HL-60 (cell line): ENCODE measurements at regions not wholly inside any gene's neighbourhood (a gene's known extent, or its start where the extent isn't known, plus 50 kb on each side); places are given as distances from the start of the nearest gene placed in this dataset.

Source experiments
- CTCF ChIP-seq: IDR thresholded peaks from one replicate; pipeline ENCODE4 v1.5.1; 2011; ENCODE audit warnings: low read length, control low read depth, inconsistent platforms; ENCODE audit not compliant: insufficient read depth
- GABPA ChIP-seq: IDR thresholded peaks from 2 replicates; pipeline ENCODE4 v1.6.1; 2012; ENCODE audit warnings: low read depth
- POLR2AphosphoS5 ChIP-seq: IDR thresholded peaks from 2 replicates; pipeline ENCODE4 v1.6.1; 2012; ENCODE audit warnings: low read depth
- REST ChIP-seq: IDR thresholded peaks from 2 replicates; pipeline ENCODE4 v1.6.1; 2012; ENCODE audit warnings: low read depth; ENCODE audit not compliant: insufficient replicate concordance

GRCh38 chr18:41326311-41326710 is 628.7 kb upstream of the PIK3C3 start:
- no peak for TF ChIP-seq CTCF
- TF ChIP-seq POLR2AphosphoS5 = no peak
- TF ChIP-seq REST = no peak
- no peak for TF ChIP-seq GABPA
